NT2/D1 (cell line): ENCODE measurements at regions not wholly inside any gene's neighbourhood (a gene's known extent, or its start where the extent isn't known, plus 50 kb on each side); places are given as distances from the start of the nearest gene placed in this dataset.

Source experiments
- DNase-seq: peaks from one replicate; pipeline ENCODE4 v3.0.0-alpha.2; 2011; ENCODE audit warnings: low read depth, low spot score
- H3K27me3 ChIP-seq: 2 replicates; pipeline ENCODE4 v1.6.0; 2011; ENCODE audit warnings: mild to moderate bottlenecking; ENCODE audit not compliant: insufficient read length, insufficient read depth
- H3K36me3 ChIP-seq: 2 replicates; pipeline ENCODE4 v1.6.1; 2011; ENCODE audit warnings: mild to moderate bottlenecking, low read length, mixed read lengths; ENCODE audit not compliant: insufficient read depth, insufficient read length
- H3K4me1 ChIP-seq: 2 replicates; pipeline ENCODE4 v1.5.1; 2011; ENCODE audit not compliant: insufficient read depth, insufficient read length
- H3K4me3 ChIP-seq: 2 replicates; pipeline ENCODE4 v1.5.1; 2011; ENCODE audit warnings: low read depth; ENCODE audit not compliant: insufficient read length
- H3K9ac ChIP-seq: 2 replicates; pipeline ENCODE4 v1.6.0; 2011; ENCODE audit warnings: low read depth; ENCODE audit not compliant: insufficient read length
- H3K9me3 ChIP-seq: 2 replicates; pipeline ENCODE4 v1.5.1; 2011; ENCODE audit warnings: mild to moderate bottlenecking, low read length; ENCODE audit not compliant: insufficient read depth
- SUZ12 ChIP-seq: IDR thresholded peaks from 2 replicates; pipeline ENCODE4 v1.6.1; 2011; ENCODE audit not compliant: insufficient read length, insufficient read depth; ENCODE audit errors: extremely low read depth
- YY1 ChIP-seq: IDR thresholded peaks from 2 replicates; pipeline ENCODE4 v1.6.1; 2011; ENCODE audit not compliant: insufficient read length, insufficient read depth
- ZNF274 ChIP-seq: IDR thresholded peaks from 2 replicates; pipeline ENCODE4 v1.6.1; 2011; ENCODE audit warnings: mild to moderate bottlenecking, low read depth, low read length

- no peaks in the 10 kb centered on the region for H3K4me1 ChIP-seq
- H3K4me3 ChIP-seq = no peak overlapping the region
- no peaks in the 10 kb centered on the region for H3K27me3 ChIP-seq
- no peak overlapping the region for H3K9ac ChIP-seq
- no peak for TF ChIP-seq SUZ12
- no peak for TF ChIP-seq ZNF274
- TF ChIP-seq YY1 = no peak
- no peaks in the 10 kb centered on the region for H3K9me3 ChIP-seq
- no peak for DNase-seq
- no peaks in the 10 kb centered on the region for H3K36me3 ChIP-seq
Measured at GRCh38 chr2:57180678-57181077, 865.9 kb upstream of the VRK2 start.

- Histone ChIP-seq H3K4me1 (no peaks in the 10 kb centered on the region), H3K36me3 (no peaks in the 10 kb centered on the region), H3K9me3 (no peaks in the 10 kb centered on the region), H3K9ac (no peak overlapping the region), H3K27me3 (no peaks in the 10 kb centered on the region), H3K4me3 (no peak overlapping the region)
- no peak for DNase-seq
- no peak for TF ChIP-seq SUZ12
- TF ChIP-seq ZNF274 = no peak
- no peak for TF ChIP-seq YY1
Measured at GRCh38 chr2:57181315-57182038, 865.1 kb upstream of the VRK2 start.

GRCh38 chr2:57182916-57183315, 863.7 kb upstream of the VRK2 start:
- H3K4me3 ChIP-seq = no peak overlapping the region
- no peak overlapping the region for H3K9ac ChIP-seq
- TF ChIP-seq SUZ12 (no peak), YY1 (no peak), ZNF274 (no peak)
- no peaks in the 10 kb centered on the region for H3K9me3 ChIP-seq
- no peaks in the 10 kb centered on the region for H3K36me3 ChIP-seq
- H3K27me3 ChIP-seq = no peaks in the 10 kb centered on the region
- no peak for DNase-seq
- no peaks in the 10 kb centered on the region for H3K4me1 ChIP-seq

GRCh38 chr2:57185568-57185967, 861.0 kb upstream of the VRK2 start:
- Histone ChIP-seq H3K27me3 (no peaks in the 10 kb centered on the region), H3K9me3 (no peaks in the 10 kb centered on the region), H3K36me3 (no peaks in the 10 kb centered on the region), H3K4me3 (no peak overlapping the region), H3K9ac (no peak overlapping the region), H3K4me1 (no peaks in the 10 kb centered on the region)
- TF ChIP-seq YY1 (no peak), ZNF274 (no peak), SUZ12 (no peak)
- peak; percentile 2 for DNase-seq

- DNase-seq = no peak
- no peak overlapping the region for H3K9ac ChIP-seq
- H3K9me3 ChIP-seq = no peaks in the 10 kb centered on the region
- no peak overlapping the region for H3K4me3 ChIP-seq
- H3K27me3 ChIP-seq = no peaks in the 10 kb centered on the region
- H3K36me3 ChIP-seq = no peaks in the 10 kb centered on the region
- TF ChIP-seq YY1 (no peak), ZNF274 (no peak), SUZ12 (no peak)
- no peaks in the 10 kb centered on the region for H3K4me1 ChIP-seq
Measured at GRCh38 chr2:57190007-57190406, 856.6 kb upstream of the VRK2 start.

GRCh38 chr2:57199663-57200062, 846.9 kb upstream of the VRK2 start:
- Histone ChIP-seq H3K9me3 (no peaks in the 10 kb centered on the region), H3K36me3 (no peaks in the 10 kb centered on the region), H3K4me3 (no peak overlapping the region), H3K27me3 (no peaks in the 10 kb centered on the region), H3K4me1 (no peaks in the 10 kb centered on the region), H3K9ac (no peak overlapping the region)
- DNase-seq = no peak
- no peak for TF ChIP-seq SUZ12
- no peak for TF ChIP-seq ZNF274
- no peak for TF ChIP-seq YY1

- Histone ChIP-seq H3K27me3 (no peaks in the 10 kb centered on the region), H3K4me3 (no peak overlapping the region), H3K36me3 (no peaks in the 10 kb centered on the region), H3K9ac (no peak overlapping the region), H3K4me1 (no peaks in the 10 kb centered on the region), H3K9me3 (no peaks in the 10 kb centered on the region)
- no peak for TF ChIP-seq SUZ12
- TF ChIP-seq ZNF274 = no peak
- TF ChIP-seq YY1 = no peak
- DNase-seq = no peak
Measured at GRCh38 chr2:57204364-57204763, 842.2 kb upstream of the VRK2 start.
